Left ventricle myocardium inferior (tissue), 1 donor: ENCODE measurements at regions not wholly inside any gene's neighbourhood (a gene's known extent, or its start where the extent isn't known, plus 50 kb on each side); places are given as distances from the start of the nearest gene placed in this dataset.

Source experiments
- DNase-seq: peaks from one replicate; pipeline ENCODE4 v3.0.0-alpha.2; 2020
- H3K27ac ChIP-seq: fragments of 200-600 bp; replicated peaks from 2 replicates; pipeline ENCODE4 v1.8.0; 2021
- H3K27me3 ChIP-seq: fragments of 200-600 bp; 2 replicates; pipeline ENCODE4 v1.8.0; 2021; ENCODE audit warnings: low read depth
- H3K36me3 ChIP-seq: fragments of 200-600 bp; 2 replicates; pipeline ENCODE4 v1.8.0; 2021
- H3K4me1 ChIP-seq: fragments of 200-600 bp; 2 replicates; pipeline ENCODE4 v1.8.0; 2021
- H3K4me3 ChIP-seq: fragments of 200-600 bp; 2 replicates; pipeline ENCODE4 v1.8.0; 2021; ENCODE audit warnings: mild to moderate bottlenecking, moderate library complexity
- H3K9me3 ChIP-seq: fragments of 200-600 bp; replicated peaks from 2 replicates; pipeline ENCODE4 v1.8.0; 2021
- intact Hi-C: fragments of 100-400 bp; cut with micrococcal nuclease; formaldehyde crosslinking; loops from one replicate; pipeline ENCODE4 v1.11.0; 2022
- TF ChIP-seq, protein P1 (sequence below): fragments of 200-600 bp; IDR thresholded peaks from 2 replicates; pipeline ENCODE4 v1.8.0; 2021; ENCODE audit warnings: antibody characterized with exemption, mild to moderate bottlenecking, borderline replicate concordance
- donor health status: DM: no; HTN: yes; CAD: no; lungs with severe emphysema.

DNA sequence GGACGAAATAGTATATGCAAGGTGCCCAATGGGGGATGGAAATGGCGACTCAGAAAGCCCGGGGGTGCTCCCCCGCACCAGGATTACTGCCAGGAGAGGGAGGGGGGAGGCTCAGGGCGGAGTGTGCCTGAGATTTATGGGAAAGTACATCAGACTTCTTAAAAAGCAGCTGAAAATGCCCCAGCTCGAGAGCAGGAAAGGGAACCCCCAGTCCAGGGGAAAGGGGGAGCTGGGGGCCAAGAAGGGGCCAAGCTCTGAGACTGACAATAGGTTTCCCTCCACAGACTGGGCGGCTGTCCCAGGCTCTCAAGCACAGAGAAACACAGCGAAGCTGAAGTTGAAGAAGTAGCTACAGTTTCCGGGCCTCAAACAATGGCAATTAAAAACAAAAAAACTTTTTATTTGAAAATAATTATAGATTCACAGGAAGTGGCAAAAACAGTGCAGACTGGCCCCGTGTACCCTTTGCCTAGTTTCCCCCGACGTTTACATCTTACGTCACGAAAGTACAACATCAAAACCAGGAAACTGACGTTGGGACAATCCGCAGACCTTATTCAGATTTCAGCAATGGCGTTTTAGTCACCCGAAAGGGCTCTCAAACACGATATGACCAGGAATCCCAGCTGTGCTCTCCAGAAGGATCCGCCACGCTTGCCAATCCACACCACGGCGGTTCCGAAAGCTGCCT, 83.9 kb upstream of the FGFR2 start:
- H3K9me3 ChIP-seq = peaks cover 17% of the 10 kb centered on the region
- H3K27me3 ChIP-seq = peaks cover 47% of the 10 kb centered on the region
- H3K27ac ChIP-seq = no peak overlapping the region
- no peak overlapping the region for H3K4me3 ChIP-seq
- TF ChIP-seq, protein P1, sequence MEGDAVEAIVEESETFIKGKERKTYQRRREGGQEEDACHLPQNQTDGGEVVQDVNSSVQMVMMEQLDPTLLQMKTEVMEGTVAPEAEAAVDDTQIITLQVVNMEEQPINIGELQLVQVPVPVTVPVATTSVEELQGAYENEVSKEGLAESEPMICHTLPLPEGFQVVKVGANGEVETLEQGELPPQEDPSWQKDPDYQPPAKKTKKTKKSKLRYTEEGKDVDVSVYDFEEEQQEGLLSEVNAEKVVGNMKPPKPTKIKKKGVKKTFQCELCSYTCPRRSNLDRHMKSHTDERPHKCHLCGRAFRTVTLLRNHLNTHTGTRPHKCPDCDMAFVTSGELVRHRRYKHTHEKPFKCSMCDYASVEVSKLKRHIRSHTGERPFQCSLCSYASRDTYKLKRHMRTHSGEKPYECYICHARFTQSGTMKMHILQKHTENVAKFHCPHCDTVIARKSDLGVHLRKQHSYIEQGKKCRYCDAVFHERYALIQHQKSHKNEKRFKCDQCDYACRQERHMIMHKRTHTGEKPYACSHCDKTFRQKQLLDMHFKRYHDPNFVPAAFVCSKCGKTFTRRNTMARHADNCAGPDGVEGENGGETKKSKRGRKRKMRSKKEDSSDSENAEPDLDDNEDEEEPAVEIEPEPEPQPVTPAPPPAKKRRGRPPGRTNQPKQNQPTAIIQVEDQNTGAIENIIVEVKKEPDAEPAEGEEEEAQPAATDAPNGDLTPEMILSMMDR = no peak
- no peak for DNase-seq
- H3K4me1 ChIP-seq = no peaks in the 10 kb centered on the region
- no peaks in the 10 kb centered on the region for H3K36me3 ChIP-seq
- intact Hi-C loops = no loop called here

DNA sequence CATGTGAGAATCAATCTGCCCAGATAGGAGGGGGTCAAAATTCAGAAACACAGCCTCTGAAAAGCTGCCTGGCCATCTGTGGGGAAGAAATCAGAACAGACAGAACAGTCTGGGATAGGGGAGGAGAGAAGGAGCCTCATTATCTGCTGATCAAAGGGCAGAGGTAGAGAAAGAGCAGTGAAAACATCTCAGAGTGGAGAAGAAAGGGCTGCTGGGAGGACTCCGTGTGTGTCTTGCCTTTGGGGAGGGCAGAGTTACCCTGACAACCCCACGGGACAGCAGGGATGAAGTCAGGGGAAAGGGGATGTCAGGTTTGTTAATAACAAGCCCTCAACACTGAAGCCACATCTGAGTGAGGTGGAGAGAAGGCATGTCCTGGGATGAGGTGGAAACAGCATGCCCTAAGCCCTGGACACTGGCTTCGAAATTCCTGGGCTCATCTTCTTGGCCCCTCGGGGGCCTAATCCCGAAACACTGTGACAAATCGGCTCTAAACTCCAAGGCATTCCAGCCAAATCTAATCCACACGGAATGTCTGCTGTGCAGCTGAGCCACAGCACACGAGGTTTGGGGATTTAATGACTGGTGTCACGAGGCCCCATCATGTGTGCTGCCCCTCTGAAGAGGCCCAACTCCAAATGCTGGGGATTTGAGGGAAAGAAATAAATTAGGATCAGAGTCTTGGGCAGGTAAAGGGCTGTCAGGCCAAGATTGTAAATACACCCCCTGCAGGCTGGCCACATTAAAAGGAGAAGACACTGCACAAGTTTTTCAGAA, 82.8 kb upstream of the FGFR2 start:
- intact Hi-C loops = no loop called here
- DNase-seq = no peak
- TF ChIP-seq, protein P1 = no peak
- Histone ChIP-seq H3K27ac (no peak overlapping the region), H3K9me3 (peaks cover 17% of the 10 kb centered on the region), H3K36me3 (no peaks in the 10 kb centered on the region), H3K4me1 (no peaks in the 10 kb centered on the region), H3K27me3 (peaks cover 45% of the 10 kb centered on the region), H3K4me3 (no peak overlapping the region)

DNA sequence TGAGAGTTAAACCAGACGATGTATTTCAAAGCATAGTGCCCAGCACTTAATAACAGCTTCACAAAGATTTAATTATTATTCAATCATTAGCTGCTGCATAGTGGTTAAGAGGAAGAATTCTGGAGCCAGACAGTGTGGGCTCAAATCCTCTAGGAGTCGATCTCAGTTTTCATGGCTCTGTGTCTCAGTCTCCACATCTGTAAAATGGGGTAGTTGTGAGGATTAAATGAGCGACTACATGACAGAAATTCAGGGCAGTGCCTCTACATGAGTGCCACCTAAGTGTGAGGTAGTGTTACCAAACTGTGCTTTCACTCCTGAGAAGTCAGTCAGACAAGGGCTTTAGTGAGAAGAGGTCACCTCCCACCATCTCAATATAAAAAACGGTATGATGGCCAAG, 81.7 kb upstream of the FGFR2 start:
- TF ChIP-seq, protein P1 = no peak

DNA sequence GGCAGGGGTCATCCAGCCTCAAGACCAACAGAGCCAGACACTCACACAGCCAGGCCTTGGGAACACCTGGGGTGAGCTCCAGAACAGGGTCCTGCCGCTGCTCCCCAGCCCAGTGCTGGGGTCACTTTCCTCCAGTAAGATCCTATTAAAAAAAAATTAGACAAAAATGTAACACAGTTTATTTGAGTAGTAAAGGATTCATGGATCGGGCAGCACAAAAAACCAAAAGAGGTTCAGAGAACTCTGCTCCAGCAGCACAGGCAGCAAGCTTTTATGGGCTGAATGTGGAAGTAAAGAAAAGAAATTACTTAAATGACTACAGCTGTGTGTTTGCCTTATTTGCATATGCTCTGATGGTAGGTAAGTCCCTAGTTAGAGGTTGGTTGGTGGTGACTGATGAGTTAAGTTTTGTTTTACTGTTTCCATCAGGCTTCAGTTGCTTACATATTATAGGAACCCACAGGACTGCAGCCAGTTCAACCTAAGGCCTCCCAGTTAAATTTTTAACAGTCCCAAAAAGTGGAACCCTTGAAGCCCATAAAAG, 80.5 kb upstream of the FGFR2 start:
- TF ChIP-seq, protein P1 = no peak
- Histone ChIP-seq H3K36me3 (no peaks in the 10 kb centered on the region), H3K27me3 (peaks cover 27% of the 10 kb centered on the region), H3K4me1 (no peaks in the 10 kb centered on the region), H3K9me3 (peaks cover 17% of the 10 kb centered on the region), H3K27ac (no peak overlapping the region), H3K4me3 (no peak overlapping the region)
- intact Hi-C loops = no loop called here
- DNase-seq = no peak

More for the DNA sequence above, 81.7 kb upstream of the FGFR2 start:
- H3K4me1 ChIP-seq = no peaks in the 10 kb centered on the region
- H3K36me3 ChIP-seq = no peaks in the 10 kb centered on the region
- H3K4me3 ChIP-seq = no peak overlapping the region
- H3K27me3 ChIP-seq = peaks cover 35% of the 10 kb centered on the region
- DNase-seq = no peak
- peaks cover 17% of the 10 kb centered on the region for H3K9me3 ChIP-seq
- intact Hi-C loops = no loop called here
- no peak overlapping the region for H3K27ac ChIP-seq

DNA sequence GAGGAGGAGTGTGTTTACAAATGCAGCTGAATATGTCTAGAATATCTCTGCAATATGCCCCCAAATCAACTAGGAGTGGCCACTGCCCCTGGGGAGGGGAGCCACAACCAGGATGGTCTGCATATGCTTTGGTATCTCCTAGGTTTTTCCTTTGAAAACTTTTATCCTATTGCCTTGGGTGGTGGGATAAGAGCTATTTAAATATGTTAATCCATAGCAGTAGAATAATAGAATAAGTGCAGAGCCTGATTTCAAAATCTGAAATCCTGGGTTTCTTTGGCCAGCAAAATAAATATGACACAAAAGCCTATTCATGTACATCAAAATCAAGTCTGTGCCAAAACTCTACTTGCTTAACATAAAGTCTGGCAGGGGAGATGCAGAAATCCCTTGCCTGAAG, 79.6 kb upstream of the FGFR2 start:
- Histone ChIP-seq H3K27ac (no peak overlapping the region), H3K4me1 (no peaks in the 10 kb centered on the region), H3K36me3 (no peaks in the 10 kb centered on the region), H3K9me3 (peaks cover 17% of the 10 kb centered on the region), H3K27me3 (peaks cover 21% of the 10 kb centered on the region), H3K4me3 (no peak overlapping the region)
- intact Hi-C loops = no loop called here
- no peak for DNase-seq
- TF ChIP-seq, protein P1 = no peak
